ENCODE measurements at regions not wholly inside any gene's neighbourhood (a gene's known extent, or its start where the extent isn't known, plus 50 kb on each side); places are given as distances from the start of the nearest gene placed in this dataset.

- DNase-seq, result no peak
Observed at GRCh38 chr6:14696367-14696766, 549.5 kb upstream of the JARID2 start.

- DNase-seq, result no peak
Observed at GRCh38 chr6:14697427-14697826, 548.4 kb upstream of the JARID2 start.

- no peak for DNase-seq
Observed at GRCh38 chr6:14699803-14700601, 545.9 kb upstream of the JARID2 start.

DNA sequence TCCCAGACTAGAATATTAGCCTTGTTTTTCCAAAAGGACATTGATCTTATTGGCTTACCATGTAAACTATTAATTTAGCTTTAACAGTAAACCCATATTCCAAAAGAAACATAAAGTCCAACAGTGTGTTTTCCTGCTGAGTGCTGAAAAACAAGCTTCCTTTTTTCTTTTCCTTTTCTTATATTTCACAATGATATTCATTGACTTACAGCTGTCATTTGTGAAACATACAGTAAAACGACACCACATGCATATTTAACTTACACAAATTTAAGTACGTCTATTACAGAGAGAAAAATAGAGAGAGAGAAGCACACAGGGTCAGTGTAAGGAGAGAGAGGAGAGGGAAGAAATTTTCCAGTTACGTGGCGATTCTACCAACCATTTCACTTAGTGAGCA, 543.9 kb upstream of the JARID2 start:
- DNase-seq, result no peak

DNA sequence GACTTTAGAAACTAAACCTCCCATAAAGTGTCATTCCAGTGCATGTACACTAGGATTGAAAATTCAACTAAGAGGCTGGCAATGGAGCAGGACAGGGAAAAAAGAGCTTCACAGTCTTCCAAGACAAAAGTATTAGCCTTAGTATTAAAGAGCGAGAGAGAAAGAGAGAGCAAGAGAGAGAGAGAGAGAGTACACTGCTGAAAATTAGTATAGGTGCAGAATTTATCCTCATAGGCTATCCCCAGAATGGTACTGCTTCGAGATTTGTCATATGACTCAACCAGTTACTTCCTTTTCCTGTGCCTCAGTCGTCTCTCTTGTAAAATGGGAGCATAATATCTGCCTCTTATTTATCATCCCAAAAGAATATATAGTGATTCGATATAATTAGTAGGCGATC, 543.2 kb upstream of the JARID2 start:
- no peak for DNase-seq

GRCh38 chr6:14703586-14703985, 542.3 kb upstream of the JARID2 start:
- DNase-seq, result no peak

- DNase-seq, result no peak
Observed at GRCh38 chr6:14704383-14705271, 541.2 kb upstream of the JARID2 start.

- no peak for DNase-seq
Observed at GRCh38 chr6:14705841-14706377, 540.0 kb upstream of the JARID2 start.

DNA sequence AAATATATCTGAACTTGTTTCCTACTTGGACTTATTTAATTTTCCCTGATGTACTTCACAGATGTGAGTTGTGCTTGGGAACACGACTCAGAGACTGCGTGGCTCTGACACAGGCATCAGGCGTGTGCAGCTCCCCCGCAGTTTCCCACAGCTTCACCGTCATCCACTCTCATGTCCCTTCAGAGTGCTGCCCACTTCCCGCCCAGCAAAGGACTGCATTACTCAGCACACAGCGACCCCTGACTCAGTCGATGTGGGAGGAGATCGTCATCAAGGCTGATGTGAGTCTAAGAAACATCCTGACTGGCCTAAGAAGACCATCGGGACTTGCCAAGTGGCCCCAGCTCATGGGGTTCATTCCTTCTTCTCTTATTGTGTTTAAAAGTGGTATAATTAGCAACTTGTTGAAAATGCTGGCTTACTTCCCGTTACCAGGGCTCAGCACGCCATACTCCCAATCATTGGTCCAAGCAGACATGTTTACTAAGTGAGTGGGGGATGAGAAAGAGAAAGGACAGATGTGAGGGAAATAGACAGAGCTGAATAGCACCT, 539.4 kb upstream of the JARID2 start:
- no peak for DNase-seq

- no peak for DNase-seq
Observed at GRCh38 chr6:14707276-14707675, 538.6 kb upstream of the JARID2 start.

- no peak for DNase-seq
Observed at GRCh38 chr6:14707971-14708465, 537.9 kb upstream of the JARID2 start.

DNA sequence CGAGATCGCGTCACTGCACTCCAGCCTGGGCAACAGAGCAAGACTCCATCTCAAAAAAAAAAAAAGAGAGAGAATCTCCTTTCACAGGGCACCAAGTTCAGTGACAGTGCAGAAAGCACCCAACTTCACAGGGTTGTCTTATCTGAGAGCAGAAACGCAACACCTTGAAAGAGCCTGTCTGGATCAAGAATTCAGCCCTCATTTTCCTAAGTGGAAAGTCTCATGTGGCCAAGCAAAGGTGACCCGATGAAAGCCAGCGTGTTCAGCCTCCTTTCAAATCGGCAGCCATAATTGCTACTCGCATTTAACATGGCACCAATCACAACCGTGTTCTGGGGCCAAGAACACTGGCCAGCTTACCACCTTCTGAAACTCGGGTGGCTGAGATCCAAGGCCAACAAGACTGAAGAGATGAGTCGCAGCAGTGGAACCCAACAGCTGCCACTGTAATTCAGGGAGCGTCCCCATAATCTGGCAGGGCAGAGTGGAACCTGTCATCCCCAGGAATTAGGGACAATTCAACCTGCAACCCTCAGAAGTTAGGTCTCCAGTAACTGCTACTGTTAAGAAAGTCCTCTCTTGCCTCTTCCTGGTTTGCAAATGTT, 536.7 kb upstream of the JARID2 start:
- DNase-seq, result no peak

DNA sequence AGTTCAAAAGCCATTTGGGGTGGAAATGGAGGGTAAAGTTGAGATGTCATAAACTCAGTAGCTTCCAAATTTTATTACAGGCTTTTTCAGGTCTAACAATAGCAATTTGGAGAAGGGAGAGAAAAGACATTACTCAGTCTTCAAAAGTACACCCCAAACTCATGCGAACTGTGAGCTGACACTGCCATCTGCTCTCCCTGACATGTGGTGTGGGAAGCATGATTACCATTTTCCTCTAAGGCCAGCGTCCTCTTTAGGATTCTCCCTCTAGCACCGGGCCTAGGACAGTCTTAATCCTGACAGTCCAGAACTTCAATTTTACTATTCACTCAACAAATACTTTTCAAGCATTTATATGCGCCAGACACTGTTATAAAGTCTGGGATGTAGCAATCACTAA, 536.0 kb upstream of the JARID2 start:
- DNase-seq, result no peak

DNA sequence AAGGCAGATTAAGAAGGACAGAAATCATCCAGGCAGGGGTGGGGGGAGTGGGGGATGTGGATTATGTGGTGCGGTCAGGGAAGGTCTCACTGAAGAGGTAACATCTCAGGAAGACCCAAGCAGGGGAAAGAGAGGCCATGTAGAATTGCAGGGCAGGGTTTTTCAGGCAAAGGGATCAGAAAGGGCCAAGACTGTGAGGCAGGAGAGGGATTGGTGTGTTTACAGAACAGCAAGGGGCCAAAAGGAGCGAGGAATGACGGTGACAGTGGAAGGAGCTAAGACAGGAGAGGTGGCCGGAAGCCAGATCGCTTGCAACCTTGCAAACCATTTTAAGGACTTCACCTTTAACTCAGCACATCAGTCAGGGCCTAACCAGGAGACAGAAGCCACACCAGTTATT, 535.4 kb upstream of the JARID2 start:
- DNase-seq, result no peak

DNA sequence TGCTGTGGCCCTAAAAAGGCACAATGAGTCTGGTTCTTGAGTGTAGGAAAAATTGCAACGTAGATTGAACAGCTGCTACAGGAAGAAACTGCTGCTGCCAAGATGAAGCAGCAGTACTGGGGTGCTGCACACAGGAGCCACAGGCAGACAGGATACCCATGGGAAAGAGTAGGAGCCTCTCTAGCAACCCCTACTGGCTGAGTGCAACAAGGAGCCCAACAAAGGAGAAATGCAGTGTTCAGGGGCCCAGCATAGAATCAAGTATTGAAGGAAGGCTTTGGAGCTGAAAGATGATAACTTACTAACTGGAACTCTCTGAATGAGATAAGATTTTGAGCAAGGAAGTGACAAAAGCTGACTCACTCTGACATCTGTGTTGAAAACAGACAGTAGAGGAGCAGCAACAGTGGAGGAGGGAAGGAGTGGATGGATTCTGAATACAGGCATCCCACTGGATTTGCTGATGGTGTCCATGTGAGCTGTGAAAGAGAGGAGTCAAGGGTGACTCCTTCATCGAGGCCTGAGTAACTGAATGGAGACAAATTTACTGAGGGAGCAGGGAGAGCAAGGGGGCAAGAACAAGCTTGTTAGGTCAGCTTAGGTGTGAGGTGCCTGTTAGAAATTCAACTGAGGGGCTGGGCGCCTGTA, 534.7 kb upstream of the JARID2 start:
- DNase-seq, result no peak

- no peak for DNase-seq
Observed at GRCh38 chr6:14711704-14712379, 534.0 kb upstream of the JARID2 start.

DNA sequence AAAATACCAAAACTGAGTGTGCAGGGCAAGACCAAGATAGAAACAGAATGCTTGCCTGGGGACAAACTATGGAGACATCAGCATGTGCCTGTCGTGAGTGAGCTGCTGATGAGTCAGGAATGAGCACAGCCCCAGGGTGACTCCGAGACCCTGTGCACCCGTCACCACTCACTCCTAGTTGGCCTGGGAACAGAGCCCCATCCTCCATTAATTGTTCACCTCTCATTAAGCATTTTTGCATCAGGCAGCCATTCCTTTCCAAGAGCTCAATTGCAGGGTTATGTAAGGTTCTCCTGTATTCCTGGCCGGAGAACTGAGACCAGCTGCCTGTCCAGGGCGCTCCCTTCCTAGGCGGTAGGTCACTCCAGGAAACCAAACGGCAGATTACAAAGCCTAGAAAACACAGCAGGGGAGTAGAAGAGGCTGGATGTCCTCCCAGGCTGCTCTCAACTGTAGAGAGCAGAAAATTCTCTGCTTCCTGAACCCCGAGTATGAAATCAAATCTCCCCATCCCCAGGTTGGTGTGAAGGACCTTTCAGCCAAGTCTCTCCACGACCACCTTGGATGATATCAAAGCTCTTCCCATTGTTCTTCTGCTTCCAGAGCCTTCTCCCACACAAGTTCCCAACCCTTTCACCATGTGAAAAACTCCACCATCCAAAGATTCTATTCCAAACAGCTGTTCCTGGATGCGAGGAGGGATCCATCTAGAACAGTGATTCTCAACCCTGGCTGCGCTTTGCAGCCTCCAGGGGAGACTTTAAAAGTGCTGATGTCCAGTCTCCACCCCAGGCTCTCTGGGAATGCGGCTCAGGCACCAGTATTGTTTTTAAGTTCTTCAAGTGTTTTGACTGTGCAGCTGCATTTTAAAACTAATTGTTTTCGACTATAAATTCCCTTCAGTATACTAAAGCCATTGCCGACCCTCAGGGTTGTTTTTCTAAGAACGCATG, 532.6 kb upstream of the JARID2 start:
- DNase-seq, result no peak

- no peak for DNase-seq
Observed at GRCh38 chr6:14713966-14714631, 531.8 kb upstream of the JARID2 start.

DNA sequence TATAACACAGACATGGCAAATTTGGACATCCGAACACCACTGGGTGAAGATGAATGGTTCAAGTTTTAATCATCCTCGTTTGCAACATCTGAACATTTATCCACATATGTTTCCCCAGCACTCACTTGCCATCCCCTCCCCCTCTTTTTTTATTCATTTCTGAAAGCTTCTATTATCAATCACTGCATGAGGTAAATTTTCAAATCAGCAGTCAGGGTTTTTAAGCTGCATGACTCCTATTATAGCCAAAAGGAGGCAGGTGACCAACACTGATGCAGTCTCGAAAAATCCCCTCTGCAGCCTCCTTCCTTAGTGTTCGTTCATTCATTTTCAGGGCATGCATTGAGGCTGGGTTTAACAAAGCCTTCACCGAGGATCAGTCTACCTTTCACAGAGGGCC, 530.8 kb upstream of the JARID2 start:
- DNase-seq, result no peak
